ENCODE measurements at regions not wholly inside any gene's neighbourhood (a gene's known extent, or its start where the extent isn't known, plus 50 kb on each side); places are given as distances from the start of the nearest gene placed in this dataset.
"Not testable (repeated sequence)": the region's sequence is repeated elsewhere in the genome, so short reads cannot be mapped to it uniquely, and the experiment has no call there.

GRCh38 chr18:3348176-3348575 is 86.2 kb downstream of the MYL12B start:
- intact Hi-C loops (cut with DNase I): no loop called here
- ATAC-seq: no peak
- Histone ChIP-seq H3K4me1 (no peaks in the 10 kb centered on the region), H3K27ac (no peak overlapping the region), H3K9me3 (no peaks in the 10 kb centered on the region), H3K4me3 (no peak overlapping the region), H3K36me3 (ENCODE audit: insufficient read depth in 1 of 2, low read depth in 1 of 2) (no peaks in the 10 kb centered on the region), H3K27me3 (ENCODE audit: insufficient read depth in 3 of 3, low read length in 2 of 3) (peaks cover 0 to 2% (median 0%) of the 10 kb centered on the region in 3 donors)
- no peak for TF ChIP-seq CTCF (IDR thresholded peaks at IDR 0.05)
- WGBS, 3 donors: 94 to 100% (median 95%) methylated on average over 1 of the region's 1 CpG
- no peak for DNase-seq

GRCh38 chr18:3349046-3349841 is 87.3 kb downstream of the MYL12B start:
- DNase-seq; H3K4me3 ChIP-seq; H3K27me3 ChIP-seq (ENCODE audit: insufficient read depth in 3 of 3, low read length in 2 of 3); H3K27ac ChIP-seq; ATAC-seq; H3K9me3 ChIP-seq; H3K36me3 ChIP-seq (ENCODE audit: insufficient read depth in 1 of 2, low read depth in 1 of 2); H3K4me1 ChIP-seq; intact Hi-C loops (cut with DNase I): not testable (repeated sequence)
- WGBS, 3 donors: 95 to 97% (median 95%) methylated on average over 25 of the region's 25 CpGs

- H3K27me3 ChIP-seq (ENCODE audit: insufficient read depth in 3 of 3, low read length in 2 of 3): peaks cover 0 to 2% (median 0%) of the 10 kb centered on the region in 3 donors
- DNase-seq (no peak), ATAC-seq (no peak)
- H3K4me3 ChIP-seq: no peak overlapping the region
- TF ChIP-seq CTCF (IDR thresholded peaks at IDR 0.05): no peak
- 84 to 95% (median 92%) methylated on average over 14 of the region's 14 CpGs for WGBS, 3 donors
- H3K9me3 ChIP-seq: no peaks in the 10 kb centered on the region
- intact Hi-C loops (cut with DNase I): no loop called here
- no peaks in the 10 kb centered on the region for H3K36me3 ChIP-seq (ENCODE audit: insufficient read depth in 1 of 2, low read depth in 1 of 2)
- H3K27ac ChIP-seq: no peak overlapping the region
- no peaks in the 10 kb centered on the region for H3K4me1 ChIP-seq
Measured at GRCh38 chr18:3350021-3350420, 88.1 kb downstream of the MYL12B start.

- no peak overlapping the region for H3K27ac ChIP-seq
- no peaks in the 10 kb centered on the region for H3K36me3 ChIP-seq (ENCODE audit: insufficient read depth in 1 of 2, low read depth in 1 of 2)
- 23 to 39% (median 34%) methylated on average over 11 of the region's 11 CpGs for WGBS, 3 donors
- intact Hi-C loops (cut with DNase I): no loop called here
- no peak overlapping the region for H3K4me3 ChIP-seq
- H3K27me3 ChIP-seq (ENCODE audit: insufficient read depth in 3 of 3, low read length in 2 of 3): peaks cover 0 to 2% (median 0%) of the 10 kb centered on the region in 3 donors
- DNase-seq (no peak), ATAC-seq (no peak)
- H3K9me3 ChIP-seq: no peaks in the 10 kb centered on the region
- no peaks in the 10 kb centered on the region for H3K4me1 ChIP-seq
- TF ChIP-seq CTCF (IDR thresholded peaks at IDR 0.05): no peak
Measured at GRCh38 chr18:3350566-3351527, 88.9 kb downstream of the MYL12B start.

- Histone ChIP-seq H3K27me3 (ENCODE audit: insufficient read depth in 3 of 3, low read length in 2 of 3) (peaks cover 0 to 2% (median 0%) of the 10 kb centered on the region in 3 donors), H3K4me3 (no peak overlapping the region), H3K27ac (no peak overlapping the region), H3K36me3 (ENCODE audit: insufficient read depth in 1 of 2, low read depth in 1 of 2) (no peaks in the 10 kb centered on the region), H3K9me3 (no peaks in the 10 kb centered on the region), H3K4me1 (no peaks in the 10 kb centered on the region)
- DNase-seq (no peak), ATAC-seq (no peak)
- no peak for TF ChIP-seq CTCF (IDR thresholded peaks at IDR 0.05)
- intact Hi-C loops (cut with DNase I): no loop called here
- 62 to 96% (median 70%) methylated on average over 4 of the region's 4 CpGs for WGBS, 3 donors
Measured at GRCh38 chr18:3354506-3354905, 92.6 kb downstream of the MYL12B start.
